ACHN (cell line): ENCODE measurements at regions not wholly inside any gene's neighbourhood (a gene's known extent, or its start where the extent isn't known, plus 50 kb on each side); places are given as distances from the start of the nearest gene placed in this dataset.

Experiments used
- DNase-seq: peaks from one replicate; pipeline ENCODE4 v3.0.0-alpha.2; 2015
- in situ Hi-C: cut with HindIII; loops from 2 replicates; pipeline ENCODE4 v1.10.0; 2017; ENCODE audit warnings: low sequenced_read_pairs, low pct_ligation_motif_present, low pct_unique_long_range_greater_than_20kb

DNA sequence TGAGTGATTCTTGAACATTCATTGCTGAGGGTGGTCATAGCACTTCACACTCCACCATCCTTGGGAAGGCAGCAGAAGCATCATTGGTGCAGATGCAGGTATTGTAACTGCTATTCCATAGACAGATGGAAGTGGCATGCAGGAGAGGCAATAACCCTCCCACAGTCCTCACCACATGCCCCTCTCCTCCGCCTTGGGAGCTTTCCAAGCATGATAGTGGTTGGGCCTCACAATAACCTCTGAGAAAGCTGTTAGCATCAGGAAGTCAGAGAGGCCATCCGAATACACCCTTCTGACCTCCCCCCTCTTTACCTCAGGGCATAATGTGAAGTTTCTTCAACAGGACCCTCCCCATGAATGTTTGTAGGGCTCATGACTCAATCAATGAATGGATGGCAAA is 177.9 kb downstream of the KATNAL1 start:
- in situ Hi-C loops = no loop called here
- DNase-seq = no peak

- in situ Hi-C loops = no loop called here
- no peak for DNase-seq
These were observed 178.8 kb downstream of the KATNAL1 start for GRCh38 chr13:30128591-30128990.

GRCh38 chr13:30128095-30128494 is 179.3 kb downstream of the KATNAL1 start:
- DNase-seq = no peak
- in situ Hi-C loops = no loop called here

GRCh38 chr13:30126903-30127428 is 180.4 kb downstream of the KATNAL1 start:
- in situ Hi-C loops = no loop called here
- peak; percentile 37 for DNase-seq

DNA sequence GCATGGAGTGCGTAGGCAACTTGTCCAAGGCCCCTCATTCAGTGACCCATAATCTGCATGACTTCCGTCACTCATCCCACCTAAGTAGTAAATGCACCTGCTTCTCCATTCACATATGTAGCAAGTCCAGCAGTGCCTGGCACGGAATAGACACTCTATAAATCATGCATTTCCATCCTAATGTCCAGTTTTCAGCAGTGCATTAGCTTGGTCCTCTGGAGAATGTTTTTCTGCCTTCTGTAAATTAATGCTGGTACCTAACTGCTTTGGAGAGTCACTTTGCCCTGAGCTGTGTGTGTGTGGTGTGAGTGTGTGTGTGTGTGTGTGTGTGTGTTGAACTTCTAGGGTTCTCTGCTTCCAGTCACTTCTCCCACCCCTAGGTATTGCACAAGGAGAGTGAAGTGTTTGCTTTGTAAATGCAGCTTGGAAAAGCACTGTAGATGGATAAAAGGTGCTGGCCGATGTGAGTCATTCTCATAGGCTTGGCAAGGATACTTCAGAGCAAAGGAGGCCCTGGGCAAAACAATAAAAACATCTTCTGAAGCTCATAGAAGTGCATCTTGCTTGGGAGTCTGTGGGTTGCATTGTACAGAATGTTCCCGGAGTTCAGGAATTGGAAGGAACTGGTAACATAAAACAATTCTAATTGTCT is 181.8 kb downstream of the KATNAL1 start:
- in situ Hi-C loops = no loop called here
- peak; percentile 31 for DNase-seq

- in situ Hi-C loops = loop anchor here (25.0 kb wide), 1 partner anchor 362 kb away; no protein-coding TSS in a partner anchor
These were observed 183.1 kb downstream of the KATNAL1 start for GRCh38 chr13:30124131-30124768.

DNA sequence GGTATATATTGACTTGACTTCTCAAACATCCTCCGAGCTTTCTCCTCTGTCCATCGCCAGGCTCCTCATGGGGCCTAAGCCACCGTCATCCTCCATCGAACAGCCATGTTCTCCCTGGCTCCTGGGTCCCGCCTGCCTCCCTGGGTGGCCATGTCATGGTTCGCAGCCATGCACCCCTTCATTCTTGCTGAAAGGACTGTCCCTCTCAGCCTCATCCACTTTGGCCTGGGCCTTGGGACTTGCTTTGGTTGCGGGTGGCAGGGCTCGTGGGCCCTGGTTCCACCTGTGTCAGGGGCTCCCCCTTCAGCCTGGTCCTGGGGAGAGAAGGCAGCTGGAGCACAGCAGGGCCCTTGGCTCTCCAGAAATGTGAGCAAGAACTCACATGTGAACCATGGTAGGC is 183.8 kb downstream of the KATNAL1 start:
- in situ Hi-C loops = loop anchor here (25.0 kb wide), 1 partner anchor 361 kb away; no protein-coding TSS in a partner anchor
- DNase-seq = no peak

More at GRCh38 chr13:30124131-30124768, 183.1 kb downstream of the KATNAL1 start:
- no peak for DNase-seq

DNA sequence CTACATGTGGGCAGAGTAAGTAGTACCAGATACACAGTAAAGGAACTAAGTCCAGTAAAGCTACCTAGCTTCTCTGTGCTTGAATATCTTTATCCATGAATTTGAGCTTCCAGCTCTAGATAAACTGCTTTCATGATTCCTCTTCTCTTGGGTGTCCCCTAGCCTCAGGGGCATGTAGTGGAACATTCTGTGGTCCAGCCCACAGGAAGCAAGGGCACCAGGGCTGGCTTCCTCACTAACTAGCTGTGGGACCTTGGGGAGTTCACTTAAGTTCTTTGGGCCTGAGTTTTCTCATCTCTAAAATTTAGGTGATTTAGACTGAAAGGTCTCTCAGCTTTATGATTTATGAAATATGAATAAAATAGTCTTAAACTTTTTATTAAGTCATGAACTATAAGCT is 185.7 kb downstream of the KATNAL1 start:
- in situ Hi-C loops = loop anchor here (25.0 kb wide), 1 partner anchor 359 kb away; no protein-coding TSS in a partner anchor
- DNase-seq = no peak

DNA sequence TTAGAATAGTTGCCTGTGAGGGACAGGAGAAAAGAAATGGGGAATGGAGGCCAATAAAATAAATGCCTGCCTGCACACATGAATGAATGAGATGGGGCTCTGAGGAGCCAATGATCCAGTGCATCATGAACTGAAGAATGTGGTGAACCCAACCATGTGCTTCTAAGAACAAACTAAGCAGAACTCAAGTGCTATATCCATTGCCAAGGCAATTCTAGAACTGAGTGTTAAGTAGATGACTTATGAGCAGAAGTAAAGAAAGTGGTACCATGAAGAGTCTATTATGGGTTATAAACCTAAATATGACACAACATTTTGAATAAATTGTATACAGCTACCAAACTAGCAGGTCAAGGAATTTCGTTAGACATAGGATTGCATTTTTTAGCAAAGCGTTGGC is 186.1 kb downstream of the KATNAL1 start:
- no peak for DNase-seq
- in situ Hi-C loops = loop anchor here (25.0 kb wide), 1 partner anchor 359 kb away; no protein-coding TSS in a partner anchor

- DNase-seq = no peak
These were observed 187.1 kb downstream of the KATNAL1 start for GRCh38 chr13:30120133-30120822.

GRCh38 chr13:30119476-30119875 is 187.9 kb downstream of the KATNAL1 start:
- DNase-seq = peak; percentile 42
- in situ Hi-C loops = loop anchor here (25.0 kb wide), 1 partner anchor 357 kb away; no protein-coding TSS in a partner anchor

More at GRCh38 chr13:30120133-30120822, 187.1 kb downstream of the KATNAL1 start:
- in situ Hi-C loops = loop anchor here (25.0 kb wide), 1 partner anchor 358 kb away; no protein-coding TSS in a partner anchor

DNA sequence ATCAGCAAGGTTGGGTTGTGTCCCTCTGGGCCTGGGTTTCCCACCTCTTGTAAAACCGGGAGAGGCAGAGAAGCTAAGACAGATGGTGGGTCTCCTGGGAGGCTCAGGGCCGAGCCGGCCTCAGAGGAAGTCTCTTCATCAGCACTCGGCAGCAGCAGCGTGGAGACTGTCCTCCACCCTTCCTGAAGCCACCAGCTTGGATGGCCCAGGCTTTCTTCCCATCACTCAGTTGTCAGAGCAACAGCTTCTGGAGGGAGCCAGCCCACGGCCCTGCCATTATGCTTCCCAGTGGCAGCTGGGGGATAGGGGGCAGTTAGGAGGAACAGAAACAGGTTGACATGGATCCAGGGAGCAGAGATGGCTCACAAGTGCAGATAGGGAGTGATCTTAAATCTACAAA is 191.0 kb downstream of the KATNAL1 start:
- in situ Hi-C loops = loop anchor here (25.0 kb wide), 1 partner anchor 354 kb away; no protein-coding TSS in a partner anchor
- no peak for DNase-seq

- in situ Hi-C loops = loop anchor here (25.0 kb wide), 1 partner anchor 353 kb away; no protein-coding TSS in a partner anchor
- no peak for DNase-seq
These were observed 192.1 kb downstream of the KATNAL1 start for GRCh38 chr13:30115257-30115600.

- in situ Hi-C loops = loop anchor here (25.0 kb wide), 1 partner anchor 352 kb away; no protein-coding TSS in a partner anchor
- peak; percentile 77 for DNase-seq
These were observed 192.6 kb downstream of the KATNAL1 start for GRCh38 chr13:30114571-30115256.

DNA sequence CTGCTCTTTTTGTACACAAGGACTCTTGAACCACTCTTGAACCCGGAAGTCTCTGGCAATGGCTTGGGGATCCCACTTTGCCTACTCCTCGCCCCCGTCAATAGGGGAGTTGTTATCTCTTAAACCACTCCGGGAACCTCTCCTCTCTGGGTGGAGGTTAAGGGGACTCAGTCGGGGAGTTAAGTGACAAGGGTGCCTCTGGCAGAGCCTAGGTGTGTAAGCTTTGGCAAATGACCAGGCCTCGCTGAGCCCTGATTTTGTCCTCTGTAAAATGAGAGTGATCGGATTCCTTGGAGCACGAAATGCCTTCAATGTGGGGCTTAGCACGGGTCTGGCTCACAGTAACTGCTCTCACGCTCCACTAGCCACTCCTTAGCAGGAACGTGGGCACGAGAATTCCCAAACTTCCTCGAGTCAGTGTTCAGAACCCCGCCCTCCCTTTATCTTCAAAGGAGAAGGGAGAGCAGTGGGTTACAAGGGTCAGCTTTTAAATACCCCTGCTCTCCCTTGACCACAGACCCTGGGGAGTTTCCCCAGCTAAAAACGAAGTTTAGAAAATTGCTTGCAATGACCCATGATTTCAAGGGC is 193.3 kb downstream of the KATNAL1 start:
- DNase-seq = peak; percentile 31
- in situ Hi-C loops = loop anchor here (25.0 kb wide), 1 partner anchor 352 kb away; no protein-coding TSS in a partner anchor

DNA sequence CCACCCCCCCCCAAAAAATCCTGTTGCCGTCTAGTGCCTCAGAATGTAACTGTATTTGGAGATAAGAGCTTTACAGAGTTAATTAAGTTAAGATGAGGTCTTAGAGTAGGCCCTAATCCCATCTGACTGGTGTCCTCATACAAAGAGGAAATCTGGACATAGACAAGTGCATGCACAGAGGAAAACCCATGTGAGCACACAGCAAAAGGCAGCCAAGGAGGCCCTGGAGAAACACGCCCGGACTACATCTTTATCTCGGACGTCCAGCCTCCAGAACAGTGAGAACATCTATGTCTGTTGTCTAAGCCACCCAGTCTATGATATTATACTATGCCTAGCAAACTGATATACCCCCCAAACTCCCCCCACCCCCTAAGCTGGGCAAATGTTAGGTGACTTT is 193.8 kb downstream of the KATNAL1 start:
- in situ Hi-C loops = loop anchor here (25.0 kb wide), 1 partner anchor 351 kb away; no protein-coding TSS in a partner anchor

GRCh38 chr13:30112602-30113435 is 194.5 kb downstream of the KATNAL1 start:
- DNase-seq = peak; percentile 75
- in situ Hi-C loops = loop anchor here (25.0 kb wide), 1 partner anchor 351 kb away; no protein-coding TSS in a partner anchor

More for the DNA sequence above, 193.8 kb downstream of the KATNAL1 start:
- DNase-seq = no peak
